Breast epithelium (tissue), 4 donors: ENCODE measurements at regions not wholly inside any gene's neighbourhood (a gene's known extent, or its start where the extent isn't known, plus 50 kb on each side); places are given as distances from the start of the nearest gene placed in this dataset.

Experiments used
- DNase-seq, 2 donors: peaks; one replicate each; pipeline ENCODE4 v3.0.0-alpha.2; 2019; ENCODE audit warnings: low spot score in 2 of 2
- H3K27ac ChIP-seq, 2 donors: fragments of 200-600 bp; sonication (generic) in 1 of 2; one replicate each; pipeline ENCODE4 v1.5.1; 2016 to 2019; ENCODE audit warnings: mild to moderate bottlenecking in 1 of 2
- H3K27me3 ChIP-seq, 2 donors: fragments of 200-600 bp; sonication (generic) in 1 of 2; one replicate each; pipeline versions ENCODE4 v1.5.1 to v1.6.0; 2017 to 2019; ENCODE audit warnings: control low read depth in 1 of 2, mild to moderate bottlenecking in 1 of 2
- H3K36me3 ChIP-seq: fragments of 200-600 bp; one replicate; pipeline ENCODE4 v1.5.1; 2019
- H3K4me1 ChIP-seq, 2 donors: fragments of 200-600 bp; sonication (generic); one replicate each; pipeline ENCODE4 v1.5.1; 2016 to 2019; ENCODE audit warnings: control low read depth in 1 of 2
- H3K4me3 ChIP-seq, 3 donors: fragments of 200-600 bp; sonication (generic); 1 replicate in 2 of 3; 2 replicates in 1 of 3; pipeline ENCODE4 v1.5.1; 2016 to 2019; ENCODE audit warnings: mild to moderate bottlenecking in 3 of 3, moderate library complexity in 2 of 3
- H3K9me3 ChIP-seq, 2 donors: fragments of 200-600 bp; sonication (generic) in 1 of 2; one replicate each; pipeline ENCODE4 v1.5.1; 2016 to 2019; ENCODE audit warnings: control low read depth in 1 of 2
- POLR2A ChIP-seq: fragments of 450-650 bp; IDR thresholded peaks from one replicate; pipeline ENCODE4 v1.6.1; 2016; ENCODE audit warnings: antibody characterized with exemption, mild to moderate bottlenecking, moderate library complexity
- POLR2AphosphoS5 ChIP-seq, 3 donors: sonication (generic); formaldehyde crosslinking; IDR thresholded peaks; one replicate each; pipeline ENCODE4 v1.6.1; 2017; ENCODE audit warnings: antibody characterized with exemption in 3 of 3
- intact Hi-C: fragments of 100-400 bp; cut with DNase I; formaldehyde crosslinking; loops from one replicate; pipeline ENCODE4 v1.15.1; 2023; ENCODE audit warnings: low total_unique reads
- TF ChIP-seq, protein P1 (sequence below), 3 donors: fragments of 450-650 bp; IDR thresholded peaks; one replicate each; pipeline ENCODE4 v1.5.1; 2016 to 2017; ENCODE audit warnings: antibody characterized with exemption in 3 of 3, mild to moderate bottlenecking in 3 of 3, moderate library complexity in 3 of 3

DNA sequence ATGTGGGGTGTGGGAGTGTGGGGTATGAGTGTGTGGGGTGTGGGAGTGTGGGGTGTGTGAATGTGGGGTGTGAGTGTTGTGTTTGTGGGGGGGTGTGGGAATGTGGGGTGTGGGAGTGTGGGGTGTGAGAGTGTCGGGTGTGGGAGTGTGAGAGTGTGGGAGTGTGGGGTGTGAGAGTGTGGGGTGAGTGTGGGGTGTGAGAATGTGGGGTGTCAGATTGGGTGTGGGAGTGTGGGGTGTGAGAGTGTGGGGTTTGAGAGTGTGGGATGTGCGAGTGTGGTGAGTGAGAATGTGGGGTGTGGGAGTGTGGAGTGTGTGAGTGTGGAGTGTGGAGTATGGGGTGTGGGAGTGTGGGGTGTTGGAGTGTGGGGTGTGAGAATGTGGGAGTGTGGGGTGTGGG lies 50.1 kb upstream of the EN2 start:
- Histone ChIP-seq H3K27ac (no peak overlapping the region), H3K27me3 (peaks cover 0 to 81% of the 10 kb centered on the region in 2 donors), H3K4me1 (no peaks in the 10 kb centered on the region), H3K4me3 (no peak overlapping the region), H3K36me3 (no peaks in the 10 kb centered on the region), H3K9me3 (no peaks in the 10 kb centered on the region)
- no peak for DNase-seq
- intact Hi-C loops: no loop called here
- TF ChIP-seq, protein P1, sequence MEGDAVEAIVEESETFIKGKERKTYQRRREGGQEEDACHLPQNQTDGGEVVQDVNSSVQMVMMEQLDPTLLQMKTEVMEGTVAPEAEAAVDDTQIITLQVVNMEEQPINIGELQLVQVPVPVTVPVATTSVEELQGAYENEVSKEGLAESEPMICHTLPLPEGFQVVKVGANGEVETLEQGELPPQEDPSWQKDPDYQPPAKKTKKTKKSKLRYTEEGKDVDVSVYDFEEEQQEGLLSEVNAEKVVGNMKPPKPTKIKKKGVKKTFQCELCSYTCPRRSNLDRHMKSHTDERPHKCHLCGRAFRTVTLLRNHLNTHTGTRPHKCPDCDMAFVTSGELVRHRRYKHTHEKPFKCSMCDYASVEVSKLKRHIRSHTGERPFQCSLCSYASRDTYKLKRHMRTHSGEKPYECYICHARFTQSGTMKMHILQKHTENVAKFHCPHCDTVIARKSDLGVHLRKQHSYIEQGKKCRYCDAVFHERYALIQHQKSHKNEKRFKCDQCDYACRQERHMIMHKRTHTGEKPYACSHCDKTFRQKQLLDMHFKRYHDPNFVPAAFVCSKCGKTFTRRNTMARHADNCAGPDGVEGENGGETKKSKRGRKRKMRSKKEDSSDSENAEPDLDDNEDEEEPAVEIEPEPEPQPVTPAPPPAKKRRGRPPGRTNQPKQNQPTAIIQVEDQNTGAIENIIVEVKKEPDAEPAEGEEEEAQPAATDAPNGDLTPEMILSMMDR (IDR thresholded peaks at IDR 0.05): no peak
- TF ChIP-seq POLR2A: no peak
- TF ChIP-seq POLR2AphosphoS5 (IDR thresholded peaks at IDR 0.05): no peak
